Neural progenitor cell (in vitro differentiated cells): ENCODE measurements at regions not wholly inside any gene's neighbourhood (a gene's known extent, or its start where the extent isn't known, plus 50 kb on each side); places are given as distances from the start of the nearest gene placed in this dataset.

Experiments used
- EZH2 ChIP-seq: fragments of 200-600 bp; sonication (generic); IDR thresholded peaks from 2 replicates; pipeline ENCODE4 v1.6.1; 2017; ENCODE audit warnings: antibody characterized with exemption, mild to moderate bottlenecking, moderate library complexity
- EZH2phosphoT487 ChIP-seq: fragments of 200-600 bp; sonication (generic); IDR thresholded peaks from 2 replicates; pipeline ENCODE4 v1.6.1; 2017; ENCODE audit warnings: antibody characterized with exemption
- TF ChIP-seq, protein P1 (sequence below): fragments of 200-600 bp; sonication (generic); IDR thresholded peaks from 2 replicates; pipeline ENCODE4 v1.5.1; 2017; ENCODE audit warnings: antibody characterized with exemption, mild to moderate bottlenecking

DNA sequence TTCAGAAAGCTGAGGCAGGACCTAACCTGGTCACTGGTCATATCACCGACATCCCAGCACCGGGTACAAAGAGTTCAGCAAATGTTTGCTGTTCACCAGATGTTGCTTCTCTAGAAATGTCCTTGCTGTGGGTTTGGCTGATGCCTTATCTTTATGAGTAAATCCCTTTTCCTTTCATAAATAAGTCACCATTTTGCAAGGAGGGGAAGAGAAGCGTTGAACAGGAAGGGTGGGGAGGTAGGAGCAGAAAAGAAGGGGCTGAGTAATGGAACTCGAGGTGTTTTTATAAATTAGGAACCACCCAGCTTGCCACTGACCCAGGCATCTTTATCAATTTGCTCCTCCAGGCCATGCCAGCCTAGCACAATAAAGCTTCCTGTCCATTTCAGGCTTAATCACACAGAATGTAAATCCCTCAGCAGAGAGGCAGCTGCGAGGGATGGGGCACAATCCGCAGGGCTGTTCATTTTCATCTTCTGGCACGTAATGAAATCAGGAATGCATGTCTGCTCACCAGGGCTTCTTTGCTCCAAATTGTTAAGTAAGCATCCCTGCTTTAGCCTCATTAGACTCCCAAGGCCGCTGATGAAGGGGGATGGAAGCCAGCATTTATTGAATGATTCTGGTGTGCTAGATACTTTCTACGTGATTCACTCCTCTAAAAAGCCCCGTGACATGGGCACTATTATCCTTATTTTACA, 371.9 kb upstream of the CHD6 start:
- TF ChIP-seq, protein P1, sequence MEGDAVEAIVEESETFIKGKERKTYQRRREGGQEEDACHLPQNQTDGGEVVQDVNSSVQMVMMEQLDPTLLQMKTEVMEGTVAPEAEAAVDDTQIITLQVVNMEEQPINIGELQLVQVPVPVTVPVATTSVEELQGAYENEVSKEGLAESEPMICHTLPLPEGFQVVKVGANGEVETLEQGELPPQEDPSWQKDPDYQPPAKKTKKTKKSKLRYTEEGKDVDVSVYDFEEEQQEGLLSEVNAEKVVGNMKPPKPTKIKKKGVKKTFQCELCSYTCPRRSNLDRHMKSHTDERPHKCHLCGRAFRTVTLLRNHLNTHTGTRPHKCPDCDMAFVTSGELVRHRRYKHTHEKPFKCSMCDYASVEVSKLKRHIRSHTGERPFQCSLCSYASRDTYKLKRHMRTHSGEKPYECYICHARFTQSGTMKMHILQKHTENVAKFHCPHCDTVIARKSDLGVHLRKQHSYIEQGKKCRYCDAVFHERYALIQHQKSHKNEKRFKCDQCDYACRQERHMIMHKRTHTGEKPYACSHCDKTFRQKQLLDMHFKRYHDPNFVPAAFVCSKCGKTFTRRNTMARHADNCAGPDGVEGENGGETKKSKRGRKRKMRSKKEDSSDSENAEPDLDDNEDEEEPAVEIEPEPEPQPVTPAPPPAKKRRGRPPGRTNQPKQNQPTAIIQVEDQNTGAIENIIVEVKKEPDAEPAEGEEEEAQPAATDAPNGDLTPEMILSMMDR, result no peak
- TF ChIP-seq EZH2phosphoT487 (no peak), EZH2 (no peak)
